Muscle of back (tissue), 3 donors: ENCODE measurements at regions not wholly inside any gene's neighbourhood (a gene's known extent, or its start where the extent isn't known, plus 50 kb on each side); places are given as distances from the start of the nearest gene placed in this dataset.
"Not testable (repeated sequence)": the region's sequence is repeated elsewhere in the genome, so short reads cannot be mapped to it uniquely, and the experiment has no call there.

Source experiments
- DNase-seq, 3 donors: peaks; one replicate each; pipeline versions ENCODE4 v3.0.0 to v3.0.0-alpha.2; 2013

- no peak for DNase-seq
Observed at GRCh38 chr2:183530333-183530901, 406.2 kb downstream of the NUP35 start.

GRCh38 chr2:183532514-183532913, 408.3 kb downstream of the NUP35 start:
- DNase-seq = no peak

- no peak for DNase-seq
Observed at GRCh38 chr2:183533021-183533420, 408.8 kb downstream of the NUP35 start.

- DNase-seq = no peak
Observed at GRCh38 chr2:183536290-183536689, 412.0 kb downstream of the NUP35 start.

- no peak for DNase-seq
Observed at GRCh38 chr2:183536714-183537113, 412.5 kb downstream of the NUP35 start.

GRCh38 chr2:183541766-183542165, 417.5 kb downstream of the NUP35 start:
- no peak for DNase-seq

GRCh38 chr2:183542606-183543005, 418.4 kb downstream of the NUP35 start:
- DNase-seq = no peak

- DNase-seq = no peak
Observed at GRCh38 chr2:183543222-183543621, 419.0 kb downstream of the NUP35 start.

- DNase-seq = no peak
Observed at GRCh38 chr2:183543731-183544130, 419.5 kb downstream of the NUP35 start.

- DNase-seq = not testable (repeated sequence)
Observed at GRCh38 chr2:183546560-183547350, 422.5 kb downstream of the NUP35 start.

GRCh38 chr2:183552716-183553115, 428.5 kb downstream of the NUP35 start:
- DNase-seq = no peak

- no peak for DNase-seq
Observed at GRCh38 chr2:183564726-183565125, 440.5 kb downstream of the NUP35 start.

- DNase-seq = no peak
Observed at GRCh38 chr2:183575481-183575880, 451.2 kb downstream of the NUP35 start.

- DNase-seq = no peak
Observed at GRCh38 chr2:183579686-183580085, 455.4 kb downstream of the NUP35 start.

GRCh38 chr2:183592271-183592670, 468.0 kb downstream of the NUP35 start:
- no peak for DNase-seq

- no peak for DNase-seq
Observed at GRCh38 chr2:183594150-183594549, 469.9 kb downstream of the NUP35 start.

GRCh38 chr2:183597841-183598240, 473.6 kb downstream of the NUP35 start:
- DNase-seq = no peak

GRCh38 chr2:183604065-183604464, 479.8 kb downstream of the NUP35 start:
- DNase-seq = no peak

- DNase-seq = no peak
Observed at GRCh38 chr2:183605440-183605839, 481.2 kb downstream of the NUP35 start.

- no peak for DNase-seq
Observed at GRCh38 chr2:183606022-183606717, 481.9 kb downstream of the NUP35 start.

- DNase-seq = no peak
Observed at GRCh38 chr2:183606718-183607085, 482.5 kb downstream of the NUP35 start.

GRCh38 chr2:183607995-183608394, 483.8 kb downstream of the NUP35 start:
- DNase-seq = no peak

- no peak for DNase-seq
Observed at GRCh38 chr2:183608747-183609146, 484.5 kb downstream of the NUP35 start.
